ENCODE measurements at regions not wholly inside any gene's neighbourhood (a gene's known extent, or its start where the extent isn't known, plus 50 kb on each side); places are given as distances from the start of the nearest gene placed in this dataset.

- H3K27ac ChIP-seq: no peak overlapping the region
- no peak for TF ChIP-seq Cebpa-rat (IDR thresholded peaks at IDR 0.05)
- no peak overlapping the region for H3K9ac ChIP-seq
- no peak overlapping the region for H3K4me2 ChIP-seq
- H3K36me3 ChIP-seq: no peaks in the 10 kb centered on the region
- H3K4me1 ChIP-seq: no peaks in the 10 kb centered on the region
- no peaks in the 10 kb centered on the region for H3K27me3 ChIP-seq
- no peak overlapping the region for H3K4me3 ChIP-seq
- no peaks in the 10 kb centered on the region for H4K20me1 ChIP-seq
- H3K9me3 ChIP-seq: no peaks in the 10 kb centered on the region
Observed at GRCh38 chr16:79500286-79500685, 100.3 kb downstream of the MAF start.

- Histone ChIP-seq H3K4me1 (no peaks in the 10 kb centered on the region), H3K9me3 (no peaks in the 10 kb centered on the region), H3K36me3 (no peaks in the 10 kb centered on the region), H3K4me3 (no peak overlapping the region), H3K27ac (no peak overlapping the region), H3K9ac (no peak overlapping the region), H3K4me2 (no peak overlapping the region), H3K27me3 (no peaks in the 10 kb centered on the region), H4K20me1 (no peaks in the 10 kb centered on the region)
- TF ChIP-seq Cebpa-rat (IDR thresholded peaks at IDR 0.05): no peak
Observed at GRCh38 chr16:79498928-79499327, 101.6 kb downstream of the MAF start.

DNA sequence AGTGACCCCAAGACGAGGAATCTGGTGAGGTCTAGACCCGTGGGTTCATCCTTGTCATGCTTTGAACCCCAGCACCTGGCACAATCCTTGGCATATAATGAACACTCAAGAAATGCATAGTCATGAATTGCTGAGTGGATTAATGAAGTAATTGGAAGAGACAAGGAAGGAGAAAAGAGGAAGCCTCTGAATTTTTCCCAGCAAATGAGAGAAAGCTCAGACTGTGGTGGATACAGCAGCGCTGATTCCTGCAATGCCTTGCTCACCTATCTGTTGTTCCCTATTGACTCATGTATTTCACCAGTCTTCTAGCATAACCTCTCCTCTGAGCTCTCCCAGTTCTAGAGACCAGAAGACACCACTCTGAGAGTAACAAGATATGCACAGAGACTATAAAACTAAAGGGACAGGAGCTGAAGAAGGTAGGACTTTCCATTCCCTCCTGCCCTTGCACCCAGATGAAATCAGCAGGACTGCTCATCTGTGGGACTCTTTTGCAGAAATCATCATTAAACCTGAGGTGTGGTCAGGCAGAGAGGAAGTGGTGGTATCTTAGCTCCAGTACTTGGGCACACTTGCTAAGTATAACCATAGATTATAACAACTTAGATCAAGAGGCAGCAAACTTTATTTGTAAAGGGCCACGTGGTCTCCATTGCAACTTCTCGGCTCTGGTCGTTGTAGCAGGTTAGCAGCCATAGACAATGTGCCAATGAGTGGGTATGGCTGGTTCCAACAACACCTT lies 102.8 kb downstream of the MAF start:
- no peak overlapping the region for H3K9ac ChIP-seq
- H3K36me3 ChIP-seq: no peaks in the 10 kb centered on the region
- H3K4me2 ChIP-seq: no peak overlapping the region
- H3K4me1 ChIP-seq: no peaks in the 10 kb centered on the region
- no peak overlapping the region for H3K27ac ChIP-seq
- H3K27me3 ChIP-seq: no peaks in the 10 kb centered on the region
- H3K9me3 ChIP-seq: no peaks in the 10 kb centered on the region
- no peak overlapping the region for H3K4me3 ChIP-seq
- H4K20me1 ChIP-seq: no peaks in the 10 kb centered on the region
- TF ChIP-seq Cebpa-rat (IDR thresholded peaks at IDR 0.05): no peak

GRCh38 chr16:79493911-79494310 lies 106.6 kb downstream of the MAF start:
- Histone ChIP-seq H3K4me1 (no peaks in the 10 kb centered on the region), H3K4me2 (no peak overlapping the region), H3K4me3 (no peak overlapping the region), H3K27ac (no peak overlapping the region), H3K9ac (no peak overlapping the region), H3K9me3 (no peaks in the 10 kb centered on the region), H3K36me3 (no peaks in the 10 kb centered on the region), H3K27me3 (no peaks in the 10 kb centered on the region), H4K20me1 (no peaks in the 10 kb centered on the region)
- TF ChIP-seq Cebpa-rat (IDR thresholded peaks at IDR 0.05): no peak

GRCh38 chr16:79492036-79492435 lies 108.5 kb downstream of the MAF start:
- TF ChIP-seq Cebpa-rat (IDR thresholded peaks at IDR 0.05): no peak
- no peaks in the 10 kb centered on the region for H4K20me1 ChIP-seq
- H3K27me3 ChIP-seq: no peaks in the 10 kb centered on the region
- H3K4me2 ChIP-seq: no peak overlapping the region
- H3K4me1 ChIP-seq: no peaks in the 10 kb centered on the region
- H3K36me3 ChIP-seq: no peaks in the 10 kb centered on the region
- no peak overlapping the region for H3K27ac ChIP-seq
- no peaks in the 10 kb centered on the region for H3K9me3 ChIP-seq
- H3K4me3 ChIP-seq: no peak overlapping the region
- no peak overlapping the region for H3K9ac ChIP-seq

- peaks cover 6% of the 10 kb centered on the region; the same call in 1 of the 2 replicates for H3K4me1 ChIP-seq
- H3K9ac ChIP-seq: no peak overlapping the region
- H4K20me1 ChIP-seq: no peaks in the 10 kb centered on the region
- no peak overlapping the region for H3K4me2 ChIP-seq
- no peaks in the 10 kb centered on the region for H3K27me3 ChIP-seq
- no peak overlapping the region for H3K27ac ChIP-seq
- no peaks in the 10 kb centered on the region for H3K36me3 ChIP-seq
- TF ChIP-seq Cebpa-rat (IDR thresholded peaks at IDR 0.05): no peak
- no peak overlapping the region for H3K4me3 ChIP-seq
- H3K9me3 ChIP-seq: no peaks in the 10 kb centered on the region
Observed at GRCh38 chr16:79485020-79485419, 115.5 kb downstream of the MAF start.

DNA sequence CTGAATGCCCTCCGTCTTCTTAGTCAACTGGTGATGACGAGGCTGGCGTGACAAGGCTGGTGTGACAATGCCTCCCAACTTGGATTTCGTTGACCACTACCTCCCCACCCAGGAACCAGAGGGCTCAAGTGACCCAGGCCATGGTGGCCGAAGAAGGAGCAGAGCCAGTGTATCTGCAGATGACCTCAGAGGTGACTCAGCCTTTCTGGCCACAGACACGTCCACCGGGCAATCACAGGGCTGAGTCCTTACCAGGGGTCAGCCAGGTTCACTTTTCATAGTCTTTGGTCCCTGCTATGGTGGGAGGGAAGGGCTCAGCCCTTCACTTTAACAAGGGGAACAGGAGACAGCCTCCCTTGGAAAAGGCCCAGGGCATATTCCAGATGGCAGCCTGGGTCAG lies 116.3 kb downstream of the MAF start:
- no peak overlapping the region for H3K4me2 ChIP-seq
- no peaks in the 10 kb centered on the region for H3K9me3 ChIP-seq
- H3K27ac ChIP-seq: no peak overlapping the region
- TF ChIP-seq Cebpa-rat (IDR thresholded peaks at IDR 0.05): no peak
- no peaks in the 10 kb centered on the region for H4K20me1 ChIP-seq
- no peaks in the 10 kb centered on the region for H3K27me3 ChIP-seq
- H3K4me3 ChIP-seq: no peak overlapping the region
- no peaks in the 10 kb centered on the region for H3K36me3 ChIP-seq
- no peak overlapping the region for H3K9ac ChIP-seq
- H3K4me1 ChIP-seq: peaks cover 6% of the 10 kb centered on the region; the same call in 1 of the 2 replicates

DNA sequence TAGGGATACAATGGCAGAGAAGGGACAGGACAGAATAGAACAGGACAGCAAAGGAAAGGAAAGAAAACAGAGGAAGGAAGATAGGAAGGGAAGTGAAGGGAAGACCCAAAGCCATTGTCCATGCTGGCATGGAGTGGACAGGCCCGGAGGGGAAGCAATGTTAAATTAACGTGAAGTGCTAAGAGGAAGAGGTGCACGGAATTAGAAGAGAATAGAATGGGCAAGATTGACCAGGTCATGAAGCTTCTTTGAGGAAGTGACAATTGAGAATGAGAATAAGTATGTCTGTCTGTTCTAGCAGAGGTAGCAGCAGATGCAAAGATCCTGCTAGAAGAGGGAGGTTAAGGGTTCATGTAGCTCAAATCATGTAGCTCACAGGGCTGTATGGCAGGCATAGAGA lies 117.2 kb downstream of the MAF start:
- H3K4me3 ChIP-seq: no peak overlapping the region
- no peaks in the 10 kb centered on the region for H3K9me3 ChIP-seq
- H3K4me2 ChIP-seq: no peak overlapping the region
- no peak overlapping the region for H3K27ac ChIP-seq
- no peak overlapping the region for H3K9ac ChIP-seq
- peaks cover 6% of the 10 kb centered on the region; the same call in 1 of the 2 replicates for H3K4me1 ChIP-seq
- H3K36me3 ChIP-seq: no peaks in the 10 kb centered on the region
- TF ChIP-seq Cebpa-rat (IDR thresholded peaks at IDR 0.05): no peak
- H3K27me3 ChIP-seq: no peaks in the 10 kb centered on the region
- H4K20me1 ChIP-seq: no peaks in the 10 kb centered on the region

- peaks cover 6% of the 10 kb centered on the region; the same call in 1 of the 2 replicates for H3K4me1 ChIP-seq
- H3K27me3 ChIP-seq: no peaks in the 10 kb centered on the region
- no peaks in the 10 kb centered on the region for H3K36me3 ChIP-seq
- no peak overlapping the region; the same call in 1 of the 2 replicates for H3K4me2 ChIP-seq
- no peaks in the 10 kb centered on the region for H4K20me1 ChIP-seq
- H3K9ac ChIP-seq: no peak overlapping the region
- no peak for TF ChIP-seq Cebpa-rat (IDR thresholded peaks at IDR 0.05)
- no peak overlapping the region for H3K4me3 ChIP-seq
- no peaks in the 10 kb centered on the region for H3K9me3 ChIP-seq
- H3K27ac ChIP-seq: no peak overlapping the region
Observed at GRCh38 chr16:79482011-79482410, 118.5 kb downstream of the MAF start.

DNA sequence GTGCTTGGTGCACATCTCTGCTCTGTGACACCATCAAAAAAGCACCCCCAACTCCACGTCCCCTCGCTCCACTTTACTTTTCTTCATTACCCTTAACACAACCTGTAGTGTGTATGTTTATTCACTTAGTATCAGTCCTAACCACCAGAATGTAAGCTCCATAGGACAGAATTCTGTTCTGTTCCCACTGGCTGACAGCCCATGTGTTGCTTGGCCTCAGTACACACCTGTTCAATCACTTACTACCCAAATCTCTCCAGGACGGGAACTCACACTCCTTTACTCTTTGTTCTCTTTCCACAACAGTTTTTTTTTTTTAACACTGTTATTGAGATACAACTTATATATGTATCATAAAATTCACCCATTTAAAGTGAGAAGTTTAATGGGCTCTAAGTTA lies 119.6 kb downstream of the MAF start:
- H3K27me3 ChIP-seq: no peaks in the 10 kb centered on the region
- no peak overlapping the region for H3K4me2 ChIP-seq
- no peak overlapping the region for H3K9ac ChIP-seq
- H3K27ac ChIP-seq: no peak overlapping the region
- peaks cover 6% of the 10 kb centered on the region; the same call in 1 of the 2 replicates for H3K4me1 ChIP-seq
- no peaks in the 10 kb centered on the region for H3K36me3 ChIP-seq
- H3K4me3 ChIP-seq: no peak overlapping the region
- H4K20me1 ChIP-seq: no peaks in the 10 kb centered on the region
- no peaks in the 10 kb centered on the region for H3K9me3 ChIP-seq
- TF ChIP-seq Cebpa-rat (IDR thresholded peaks at IDR 0.05): no peak

Measured in BLaER1 (cell line).